Upper lobe of left lung (tissue), 6 donors: ENCODE measurements at regions not wholly inside any gene's neighbourhood (a gene's known extent, or its start where the extent isn't known, plus 50 kb on each side); places are given as distances from the start of the nearest gene placed in this dataset.

Experiments used
- ATAC-seq, 2 donors: fragments of 200-7000 bp; cut with Tn5 transposase; one replicate each; pipeline ENCODE4 v1.9.1; 2022; ENCODE audit warnings: mild to moderate bottlenecking in 2 of 2, moderate library complexity in 2 of 2; ENCODE audit not compliant: low FRiP score in 2 of 2
- DNase-seq, 2 donors: peaks; one replicate each; pipeline ENCODE4 v3.0.0-alpha.2; 2019 to 2020
- H3K27ac ChIP-seq, 4 donors: fragments of 200-600 bp; sonication (generic); one replicate each; pipeline ENCODE4 v1.5.1; 2016 to 2019
- H3K27me3 ChIP-seq, 4 donors: fragments of 200-600 bp; sonication (generic); one replicate each; pipeline ENCODE4 v1.5.1; 2017 to 2019
- H3K36me3 ChIP-seq, 4 donors: fragments of 200-600 bp; sonication (generic); one replicate each; pipeline ENCODE4 v1.5.1; 2016 to 2019
- H3K4me1 ChIP-seq, 4 donors: fragments of 200-600 bp; sonication (generic); one replicate each; pipeline ENCODE4 v1.5.1; 2018 to 2019
- H3K4me3 ChIP-seq, 4 donors: fragments of 200-600 bp; sonication (generic); one replicate each; pipeline ENCODE4 v1.5.1; 2017 to 2019; ENCODE audit warnings: mild to moderate bottlenecking in 2 of 4, moderate library complexity in 1 of 4
- H3K9me3 ChIP-seq, 4 donors: fragments of 200-600 bp; sonication (generic); one replicate each; pipeline ENCODE4 v1.5.1; 2018 to 2019
- EP300 ChIP-seq, 4 donors: sonication (generic); formaldehyde crosslinking; IDR thresholded peaks; one replicate each; pipeline ENCODE4 v1.5.1; 2017; ENCODE audit warnings: antibody characterized with exemption in 4 of 4, control low read depth in 2 of 4
- POLR2A ChIP-seq, 4 donors: fragments of 450-650 bp; IDR thresholded peaks; one replicate each; pipeline ENCODE4 v1.5.1; 2016 to 2017; ENCODE audit warnings: antibody characterized with exemption in 4 of 4, mild to moderate bottlenecking in 2 of 4
- POLR2AphosphoS5 ChIP-seq, 2 donors: sonication (generic); formaldehyde crosslinking; IDR thresholded peaks; one replicate each; pipeline ENCODE4 v1.5.1; 2017; ENCODE audit warnings: antibody characterized with exemption in 2 of 2
- WGBS, 2 donors: methylation state at CpG; one replicate each; pipeline ENCODE4 v1.1.5; 2017 to 2018; 5-methylcytosine and 5-hydroxymethylcytosine counted together
- TF ChIP-seq, protein P1 (sequence below), 6 experiments: fragments of 450-650 bp in 4 of 6; fragments of 200-600 bp in 2 of 6; sonication (generic) in 2 of 6; IDR thresholded peaks; one replicate each; pipeline ENCODE4 v1.5.1; 2016 to 2019; ENCODE audit warnings: antibody characterized with exemption in 6 of 6
- donor health status: DM: no; HTN: no; CAD: no; lungs with moderate emphysema.
- donor health status: DM: no; HTN: yes; CAD: no; lungs with severe emphysema.

DNA sequence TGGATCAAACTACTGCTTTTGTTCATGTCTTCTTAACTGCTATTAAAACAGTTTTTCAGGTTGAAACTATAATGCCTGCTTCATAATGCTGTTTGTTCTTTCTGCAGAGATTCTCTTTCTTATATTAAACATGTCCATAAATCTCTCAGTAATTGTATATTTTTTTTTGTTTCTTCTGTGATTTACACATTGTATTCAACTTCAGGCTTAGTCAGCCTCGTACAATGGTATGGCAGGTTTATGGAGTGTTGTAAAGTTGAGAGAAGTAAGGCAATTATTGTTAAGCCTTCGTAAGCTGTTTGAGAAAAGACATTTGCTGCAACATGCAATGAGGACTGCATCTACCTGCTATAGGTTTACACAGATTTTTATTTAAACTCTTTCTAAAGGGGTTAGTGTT is 977.1 kb downstream of the DIPK2A start:
- Histone ChIP-seq H3K36me3 (no peaks in the 10 kb centered on the region), H3K27me3 (no peaks in the 10 kb centered on the region), H3K4me3 (no peak overlapping the region), H3K27ac (no peak overlapping the region), H3K4me1 (no peaks in the 10 kb centered on the region), H3K9me3 (no peaks in the 10 kb centered on the region)
- no peak for DNase-seq
- WGBS, 2 donors = 70 to 79% methylated on average over 2 of the region's 2 CpGs
- TF ChIP-seq EP300 (IDR thresholded peaks at IDR 0.05) = no peak
- no peak for TF ChIP-seq POLR2AphosphoS5 (IDR thresholded peaks at IDR 0.05)
- TF ChIP-seq, protein P1, sequence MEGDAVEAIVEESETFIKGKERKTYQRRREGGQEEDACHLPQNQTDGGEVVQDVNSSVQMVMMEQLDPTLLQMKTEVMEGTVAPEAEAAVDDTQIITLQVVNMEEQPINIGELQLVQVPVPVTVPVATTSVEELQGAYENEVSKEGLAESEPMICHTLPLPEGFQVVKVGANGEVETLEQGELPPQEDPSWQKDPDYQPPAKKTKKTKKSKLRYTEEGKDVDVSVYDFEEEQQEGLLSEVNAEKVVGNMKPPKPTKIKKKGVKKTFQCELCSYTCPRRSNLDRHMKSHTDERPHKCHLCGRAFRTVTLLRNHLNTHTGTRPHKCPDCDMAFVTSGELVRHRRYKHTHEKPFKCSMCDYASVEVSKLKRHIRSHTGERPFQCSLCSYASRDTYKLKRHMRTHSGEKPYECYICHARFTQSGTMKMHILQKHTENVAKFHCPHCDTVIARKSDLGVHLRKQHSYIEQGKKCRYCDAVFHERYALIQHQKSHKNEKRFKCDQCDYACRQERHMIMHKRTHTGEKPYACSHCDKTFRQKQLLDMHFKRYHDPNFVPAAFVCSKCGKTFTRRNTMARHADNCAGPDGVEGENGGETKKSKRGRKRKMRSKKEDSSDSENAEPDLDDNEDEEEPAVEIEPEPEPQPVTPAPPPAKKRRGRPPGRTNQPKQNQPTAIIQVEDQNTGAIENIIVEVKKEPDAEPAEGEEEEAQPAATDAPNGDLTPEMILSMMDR (IDR thresholded peaks at IDR 0.05) = no peak
- no peak for TF ChIP-seq POLR2A (IDR thresholded peaks at IDR 0.05)
- no peak for ATAC-seq

DNA sequence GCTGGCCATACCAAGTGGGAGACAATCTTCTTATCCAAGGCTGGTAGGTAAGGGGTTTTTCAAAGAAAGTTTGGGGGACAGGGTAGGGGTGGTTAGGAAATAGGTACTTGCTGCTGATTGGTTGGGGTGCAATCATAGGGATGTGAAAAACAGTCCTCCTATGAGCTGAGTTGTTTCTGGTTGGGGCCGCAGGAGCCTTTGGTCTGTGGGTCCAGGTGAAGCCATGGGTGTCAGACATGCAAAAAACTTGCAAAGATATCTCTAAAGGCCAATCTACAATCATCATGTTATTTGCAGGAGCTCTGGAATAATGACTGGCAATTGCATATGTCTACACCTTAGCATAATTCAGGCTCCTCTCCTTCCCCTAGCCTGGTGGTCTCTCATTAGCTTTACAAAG is 982.3 kb downstream of the DIPK2A start:
- Histone ChIP-seq H3K27me3 (no peaks in the 10 kb centered on the region), H3K27ac (no peak overlapping the region), H3K4me1 (no peaks in the 10 kb centered on the region), H3K36me3 (no peaks in the 10 kb centered on the region), H3K9me3 (no peaks in the 10 kb centered on the region), H3K4me3 (no peak overlapping the region)
- no peak for ATAC-seq
- DNase-seq = no peak
- WGBS, 2 donors = 71 to 88% methylated on average over 1 of the region's 1 CpG
- TF ChIP-seq EP300 (IDR thresholded peaks at IDR 0.05) = no peak

DNA sequence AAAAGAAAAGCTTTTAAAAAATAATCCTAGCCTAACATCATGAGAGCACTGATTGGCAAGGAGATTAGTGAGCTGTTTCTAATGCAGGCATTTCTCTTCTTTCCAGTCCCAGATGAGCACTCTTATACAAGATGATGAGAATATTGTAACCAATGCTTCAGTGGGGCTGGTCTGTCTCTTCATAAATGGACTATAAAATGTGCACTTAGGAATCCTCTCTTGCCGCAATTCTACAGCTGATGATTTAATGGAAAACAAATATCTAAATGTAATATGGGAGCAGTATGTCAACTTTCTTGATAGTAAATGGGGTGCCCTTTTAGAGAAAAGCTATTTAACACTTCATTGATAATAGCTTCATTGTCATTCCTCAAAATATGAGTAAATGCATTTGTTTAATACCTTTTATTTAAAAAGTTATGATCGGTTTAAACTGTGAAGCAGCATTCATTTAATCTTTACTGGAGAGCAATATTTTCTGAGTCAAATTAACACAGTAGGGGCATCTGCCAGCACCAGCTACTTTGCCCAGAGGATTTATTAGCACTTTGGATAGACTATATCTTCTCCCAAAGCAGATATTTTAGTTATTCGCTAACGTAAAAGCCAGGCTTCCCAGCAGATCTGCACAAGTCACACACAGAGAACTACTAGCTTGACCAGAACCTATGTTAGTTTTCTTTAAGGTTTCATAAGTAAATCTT is 985.9 kb downstream of the DIPK2A start:
- DNase-seq = no peak
- no peaks in the 10 kb centered on the region for H3K36me3 ChIP-seq
- no peaks in the 10 kb centered on the region for H3K4me1 ChIP-seq
- no peaks in the 10 kb centered on the region for H3K9me3 ChIP-seq
- H3K27me3 ChIP-seq = no peaks in the 10 kb centered on the region
- ATAC-seq = no peak
- TF ChIP-seq, protein P1 (IDR thresholded peaks at IDR 0.05) = no peak
- no peak for TF ChIP-seq EP300 (IDR thresholded peaks at IDR 0.05)
- TF ChIP-seq POLR2AphosphoS5 (IDR thresholded peaks at IDR 0.05) = no peak
- 80 to 82% methylated on average over 4 of the region's 4 CpGs for WGBS, 2 donors
- no peak overlapping the region for H3K4me3 ChIP-seq
- H3K27ac ChIP-seq = no peak overlapping the region

DNA sequence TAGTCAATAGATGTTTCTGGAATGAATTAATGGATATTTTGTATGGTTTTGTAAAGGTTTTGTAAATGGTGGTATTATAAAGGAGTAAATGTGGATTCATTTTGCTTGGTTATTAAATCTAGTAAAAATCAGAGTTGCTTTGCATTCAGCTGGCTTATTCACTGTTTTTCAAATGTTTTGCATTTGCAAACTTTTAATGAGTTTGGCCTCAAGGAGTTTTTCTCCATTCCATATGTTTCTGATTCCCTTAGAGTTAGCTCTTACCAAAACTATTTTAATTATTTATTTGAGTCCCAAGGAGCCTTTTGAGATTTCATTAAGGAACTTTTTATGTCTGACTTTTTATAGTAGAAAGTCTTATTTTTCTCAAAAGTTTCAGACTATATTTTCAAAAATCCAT is 992.2 kb downstream of the DIPK2A start:
- no peak for ATAC-seq
- Histone ChIP-seq H3K4me3 (no peak overlapping the region), H3K27ac (no peak overlapping the region)

DNA sequence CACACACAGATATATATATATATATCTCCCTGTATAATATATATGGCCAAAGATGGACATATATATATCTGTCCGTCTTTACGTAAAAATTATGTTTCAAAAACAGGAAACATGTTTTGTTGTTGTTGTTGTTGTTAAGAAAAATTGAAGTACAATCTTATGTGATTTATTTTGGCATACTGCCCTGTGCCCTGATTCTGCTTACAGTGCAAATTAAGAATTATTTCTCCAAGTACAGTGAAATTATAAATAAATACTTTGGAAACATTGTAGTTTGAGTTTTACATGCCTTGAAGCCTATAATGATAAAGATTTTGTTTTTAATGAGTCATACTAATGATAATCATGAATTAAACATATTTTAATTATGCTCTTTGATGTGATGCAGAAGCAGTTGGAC is 994.9 kb downstream of the DIPK2A start:
- Histone ChIP-seq H3K36me3 (no peaks in the 10 kb centered on the region), H3K4me3 (no peak overlapping the region), H3K27ac (no peak overlapping the region), H3K4me1 (no peaks in the 10 kb centered on the region), H3K27me3 (no peaks in the 10 kb centered on the region), H3K9me3 (no peaks in the 10 kb centered on the region)
- TF ChIP-seq POLR2A (IDR thresholded peaks at IDR 0.05) = no peak
- TF ChIP-seq, protein P1 (IDR thresholded peaks at IDR 0.05) = no peak
- TF ChIP-seq EP300 (IDR thresholded peaks at IDR 0.05) = no peak
- DNase-seq = no peak
- ATAC-seq = no peak
- WGBS, 2 donors = 66 to 73% methylated on average over 2 of the region's 2 CpGs

More for the DNA sequence above, 992.2 kb downstream of the DIPK2A start:
- Histone ChIP-seq H3K36me3 (no peaks in the 10 kb centered on the region), H3K9me3 (no peaks in the 10 kb centered on the region), H3K27me3 (no peaks in the 10 kb centered on the region), H3K4me1 (no peaks in the 10 kb centered on the region)
- TF ChIP-seq POLR2A (IDR thresholded peaks at IDR 0.05) = no peak
- TF ChIP-seq EP300 (IDR thresholded peaks at IDR 0.05) = no peak
- no peak for TF ChIP-seq POLR2AphosphoS5 (IDR thresholded peaks at IDR 0.05)
- TF ChIP-seq, protein P1 (IDR thresholded peaks at IDR 0.05) = no peak
- DNase-seq = no peak
